Breast epithelium (tissue), 4 donors: ENCODE measurements at regions not wholly inside any gene's neighbourhood (a gene's known extent, or its start where the extent isn't known, plus 50 kb on each side); places are given as distances from the start of the nearest gene placed in this dataset.

ENCODE experiments used
- DNase-seq, 2 donors: peaks; one replicate each; pipeline ENCODE4 v3.0.0-alpha.2; 2019; ENCODE audit warnings: low spot score in 2 of 2
- H3K27ac ChIP-seq, 2 donors: fragments of 200-600 bp; sonication (generic) in 1 of 2; one replicate each; pipeline ENCODE4 v1.5.1; 2016 to 2019; ENCODE audit warnings: mild to moderate bottlenecking in 1 of 2
- H3K27me3 ChIP-seq, 2 donors: fragments of 200-600 bp; sonication (generic) in 1 of 2; one replicate each; pipeline versions ENCODE4 v1.5.1 to v1.6.0; 2017 to 2019; ENCODE audit warnings: control low read depth in 1 of 2, mild to moderate bottlenecking in 1 of 2
- H3K36me3 ChIP-seq: fragments of 200-600 bp; one replicate; pipeline ENCODE4 v1.5.1; 2019
- H3K4me1 ChIP-seq, 2 donors: fragments of 200-600 bp; sonication (generic); one replicate each; pipeline ENCODE4 v1.5.1; 2016 to 2019; ENCODE audit warnings: control low read depth in 1 of 2
- H3K4me3 ChIP-seq, 3 donors: fragments of 200-600 bp; sonication (generic); 1 replicate in 2 of 3; 2 replicates in 1 of 3; pipeline ENCODE4 v1.5.1; 2016 to 2019; ENCODE audit warnings: mild to moderate bottlenecking in 3 of 3, moderate library complexity in 2 of 3
- H3K9me3 ChIP-seq, 2 donors: fragments of 200-600 bp; sonication (generic) in 1 of 2; one replicate each; pipeline ENCODE4 v1.5.1; 2016 to 2019; ENCODE audit warnings: control low read depth in 1 of 2
- CTCF ChIP-seq, 3 donors: fragments of 450-650 bp; IDR thresholded peaks; one replicate each; pipeline ENCODE4 v1.5.1; 2016 to 2017; ENCODE audit warnings: antibody characterized with exemption in 3 of 3, mild to moderate bottlenecking in 3 of 3, moderate library complexity in 3 of 3
- POLR2A ChIP-seq: fragments of 450-650 bp; IDR thresholded peaks from one replicate; pipeline ENCODE4 v1.6.1; 2016; ENCODE audit warnings: antibody characterized with exemption, mild to moderate bottlenecking, moderate library complexity
- POLR2AphosphoS5 ChIP-seq, 3 donors: sonication (generic); formaldehyde crosslinking; IDR thresholded peaks; one replicate each; pipeline ENCODE4 v1.6.1; 2017; ENCODE audit warnings: antibody characterized with exemption in 3 of 3
- intact Hi-C: fragments of 100-400 bp; cut with DNase I; formaldehyde crosslinking; loops from one replicate; pipeline ENCODE4 v1.15.1; 2023; ENCODE audit warnings: low total_unique reads

GRCh38 chr13:54356849-54357248, 1328.2 kb downstream of the OLFM4 start:
- H3K4me3 ChIP-seq, result no peak overlapping the region
- H3K4me1 ChIP-seq, result no peaks in the 10 kb centered on the region
- no peaks in the 10 kb centered on the region for H3K27me3 ChIP-seq
- H3K27ac ChIP-seq, result no peak overlapping the region
- no peaks in the 10 kb centered on the region for H3K9me3 ChIP-seq
- H3K36me3 ChIP-seq, result no peaks in the 10 kb centered on the region
- TF ChIP-seq CTCF (IDR thresholded peaks at IDR 0.05) (no peak), POLR2AphosphoS5 (IDR thresholded peaks at IDR 0.05) (no peak), POLR2A (no peak)
- intact Hi-C loops, result no loop called here
- DNase-seq, result no peak

- no peak overlapping the region for H3K27ac ChIP-seq
- no peaks in the 10 kb centered on the region for H3K9me3 ChIP-seq
- no peaks in the 10 kb centered on the region for H3K36me3 ChIP-seq
- TF ChIP-seq POLR2AphosphoS5 (IDR thresholded peaks at IDR 0.05) (no peak), CTCF (IDR thresholded peaks at IDR 0.05) (no peak), POLR2A (no peak)
- H3K4me3 ChIP-seq, result no peak overlapping the region
- H3K4me1 ChIP-seq, result no peaks in the 10 kb centered on the region
- DNase-seq, result no peak
- intact Hi-C loops, result no loop called here
- no peaks in the 10 kb centered on the region for H3K27me3 ChIP-seq
These were observed 1328.8 kb downstream of the OLFM4 start for GRCh38 chr13:54357284-54357933.

GRCh38 chr13:54361460-54361859, 1332.8 kb downstream of the OLFM4 start:
- DNase-seq, result no peak
- no peaks in the 10 kb centered on the region for H3K4me1 ChIP-seq
- TF ChIP-seq POLR2AphosphoS5 (IDR thresholded peaks at IDR 0.05), result no peak
- no peak for TF ChIP-seq CTCF (IDR thresholded peaks at IDR 0.05)
- TF ChIP-seq POLR2A, result no peak
- no peaks in the 10 kb centered on the region for H3K27me3 ChIP-seq
- intact Hi-C loops, result no loop called here
- no peak overlapping the region for H3K4me3 ChIP-seq
- H3K9me3 ChIP-seq, result no peaks in the 10 kb centered on the region
- H3K27ac ChIP-seq, result no peak overlapping the region
- no peaks in the 10 kb centered on the region for H3K36me3 ChIP-seq

GRCh38 chr13:54366728-54367127, 1338.1 kb downstream of the OLFM4 start:
- Histone ChIP-seq H3K4me3 (no peak overlapping the region), H3K27me3 (no peaks in the 10 kb centered on the region), H3K4me1 (no peaks in the 10 kb centered on the region), H3K9me3 (no peaks in the 10 kb centered on the region), H3K36me3 (no peaks in the 10 kb centered on the region), H3K27ac (no peak overlapping the region)
- TF ChIP-seq POLR2AphosphoS5 (IDR thresholded peaks at IDR 0.05) (no peak), CTCF (IDR thresholded peaks at IDR 0.05) (no peak), POLR2A (no peak)
- intact Hi-C loops, result no loop called here
- no peak for DNase-seq

GRCh38 chr13:54367639-54368271, 1339.1 kb downstream of the OLFM4 start:
- DNase-seq, result no peak
- Histone ChIP-seq H3K36me3 (no peaks in the 10 kb centered on the region), H3K27me3 (no peaks in the 10 kb centered on the region), H3K9me3 (no peaks in the 10 kb centered on the region), H3K4me3 (no peak overlapping the region), H3K27ac (no peak overlapping the region), H3K4me1 (no peaks in the 10 kb centered on the region)
- TF ChIP-seq POLR2A (no peak), CTCF (IDR thresholded peaks at IDR 0.05) (no peak), POLR2AphosphoS5 (IDR thresholded peaks at IDR 0.05) (no peak)
- intact Hi-C loops, result no loop called here
